C4-2B (cell line): ENCODE measurements at regions not wholly inside any gene's neighbourhood (a gene's known extent, or its start where the extent isn't known, plus 50 kb on each side); places are given as distances from the start of the nearest gene placed in this dataset.

Experiments used
- H3K27ac ChIP-seq: fragments of 450-650 bp; 2 replicates; pipeline ENCODE4 v1.5.1; 2017
- CTCF ChIP-seq: fragments of 450-650 bp; conservative IDR thresholded peaks from 2 replicates; pipeline ENCODE4 v1.5.1; 2017; ENCODE audit warnings: mild to moderate bottlenecking
- ZFX ChIP-seq: fragments of 450-650 bp; IDR thresholded peaks from 2 replicates; pipeline ENCODE4 v1.6.1; 2017

DNA sequence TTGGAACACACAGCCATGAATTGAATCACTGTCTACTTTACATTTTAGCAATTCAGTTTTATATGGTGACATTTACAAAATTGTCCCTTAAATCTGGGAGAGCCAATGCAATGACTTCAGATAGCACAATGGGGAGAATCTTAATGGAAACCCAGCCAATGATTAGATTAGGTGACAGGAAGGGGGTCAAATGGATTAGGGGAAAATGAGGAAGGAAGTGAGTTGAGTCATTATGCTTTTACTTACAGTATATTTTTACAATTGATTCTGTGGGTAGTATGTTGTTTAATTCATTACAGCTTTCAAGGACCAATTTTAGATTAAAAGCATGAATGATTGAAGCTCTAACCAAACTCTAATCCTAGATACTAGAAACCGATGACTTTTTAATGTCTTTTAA is 229.8 kb downstream of the SOX4 start:
- TF ChIP-seq ZFX (no peak), CTCF (no peak)
- no peak overlapping the region for H3K27ac ChIP-seq

GRCh38 chr6:21824431-21825177 is 231.1 kb downstream of the SOX4 start:
- H3K27ac ChIP-seq = peak overlapping the region; percentile 59; the same call in 1 of the 2 replicates

GRCh38 chr6:21826023-21826422 is 232.5 kb downstream of the SOX4 start:
- no peak overlapping the region for H3K27ac ChIP-seq
- no peak for TF ChIP-seq CTCF
- no peak for TF ChIP-seq ZFX

More at GRCh38 chr6:21824431-21825177, 231.1 kb downstream of the SOX4 start:
- TF ChIP-seq CTCF = no peak
- TF ChIP-seq ZFX = no peak

- no peak overlapping the region for H3K27ac ChIP-seq
These were observed 233.4 kb downstream of the SOX4 start for GRCh38 chr6:21826904-21827303.

DNA sequence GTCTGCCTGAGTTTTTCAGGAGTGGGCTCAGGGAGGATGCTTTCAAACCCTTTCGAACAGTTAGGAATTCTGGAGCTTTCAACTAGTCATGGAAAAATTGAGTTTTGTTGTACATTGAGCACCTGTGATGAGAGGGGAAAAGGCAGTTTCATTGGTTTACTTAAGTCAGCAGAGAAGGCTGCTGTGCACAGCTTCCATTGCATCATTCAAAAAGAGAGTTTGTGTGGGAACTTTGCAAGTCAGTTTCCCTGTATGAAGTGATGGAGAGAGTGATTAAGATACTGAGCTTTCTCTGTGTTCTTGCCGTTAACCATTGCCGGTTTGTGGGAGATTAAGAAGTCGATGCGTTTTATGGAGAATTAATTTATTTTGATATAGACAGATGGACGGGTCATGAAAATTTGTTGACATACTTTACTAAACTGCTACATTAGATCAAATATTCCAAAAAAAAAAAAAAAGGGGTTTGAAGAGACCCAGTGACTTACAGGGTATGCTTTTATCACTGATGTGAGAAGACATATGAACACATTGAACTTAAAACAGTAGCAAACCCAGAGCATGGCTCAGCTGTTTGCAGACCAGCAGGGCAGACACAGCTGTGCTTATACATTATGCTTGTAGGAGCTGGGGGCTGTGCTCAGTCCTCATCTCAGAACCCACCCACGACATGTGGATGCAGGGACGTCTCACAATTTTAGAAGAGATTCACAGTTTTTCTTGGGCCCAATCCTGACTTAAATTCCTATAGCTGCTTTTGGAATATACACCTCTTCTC is 234.1 kb downstream of the SOX4 start:
- no peak for TF ChIP-seq ZFX
- no peak for TF ChIP-seq CTCF
- no peak overlapping the region for H3K27ac ChIP-seq

More at GRCh38 chr6:21826904-21827303, 233.4 kb downstream of the SOX4 start:
- TF ChIP-seq CTCF (no peak), ZFX (no peak)

- TF ChIP-seq ZFX (no peak), CTCF (no peak)
These were observed 235.2 kb downstream of the SOX4 start for GRCh38 chr6:21828704-21829103.

DNA sequence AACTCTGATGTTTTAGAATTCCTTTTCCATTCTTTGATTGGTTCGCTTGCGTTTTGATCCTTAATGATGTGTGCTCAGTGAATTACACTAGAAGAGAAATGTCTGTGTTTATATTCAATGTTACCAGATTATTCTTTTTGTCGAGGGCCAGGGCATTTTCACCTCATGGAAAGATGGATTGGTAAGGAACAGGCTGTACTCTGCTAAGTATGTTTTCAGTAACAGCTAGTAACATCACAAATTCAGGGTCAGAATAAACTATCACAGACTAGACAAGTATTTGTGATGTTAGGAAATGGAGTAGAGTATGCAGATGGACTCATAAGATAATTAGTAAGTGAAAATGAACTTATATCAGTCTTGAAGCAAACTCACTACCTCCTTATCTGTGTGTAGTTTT is 235.6 kb downstream of the SOX4 start:
- TF ChIP-seq CTCF = no peak
- no peak overlapping the region for H3K27ac ChIP-seq

More at GRCh38 chr6:21828704-21829103, 235.2 kb downstream of the SOX4 start:
- H3K27ac ChIP-seq = no peak overlapping the region
